ENCODE measurements at regions not wholly inside any gene's neighbourhood (a gene's known extent, or its start where the extent isn't known, plus 50 kb on each side); places are given as distances from the start of the nearest gene placed in this dataset.

GRCh38 chr13:47853236-47853635 is 147.8 kb downstream of the SUCLA2 start:
- H3K27ac ChIP-seq (ENCODE audit: low read length): no peak overlapping the region
- H3K9me3 ChIP-seq (ENCODE audit: control insufficient read depth, low read depth, low read length): no peaks in the 10 kb centered on the region
- H3K36me3 ChIP-seq (ENCODE audit: control insufficient read depth, low read depth, low read length): no peaks in the 10 kb centered on the region
- H3K4me1 ChIP-seq (ENCODE audit: control insufficient read depth, low read depth, low read length): no peaks in the 10 kb centered on the region
- no peak overlapping the region for H3K9ac ChIP-seq (ENCODE audit: low read length)
- no peak overlapping the region for H3K4me3 ChIP-seq (ENCODE audit: low read length)
- H3K27me3 ChIP-seq (ENCODE audit: control insufficient read depth, insufficient read depth, low read length): no peaks in the 10 kb centered on the region

GRCh38 chr13:47846886-47847285 is 154.2 kb downstream of the SUCLA2 start:
- Histone ChIP-seq H3K27me3 (ENCODE audit: control insufficient read depth, insufficient read depth, low read length) (no peaks in the 10 kb centered on the region), H3K27ac (ENCODE audit: low read length) (no peak overlapping the region), H3K4me1 (ENCODE audit: control insufficient read depth, low read depth, low read length) (no peaks in the 10 kb centered on the region), H3K36me3 (ENCODE audit: control insufficient read depth, low read depth, low read length) (no peaks in the 10 kb centered on the region), H3K9ac (ENCODE audit: low read length) (no peak overlapping the region), H3K4me3 (ENCODE audit: low read length) (no peak overlapping the region), H3K9me3 (ENCODE audit: control insufficient read depth, low read depth, low read length) (no peaks in the 10 kb centered on the region)

DNA sequence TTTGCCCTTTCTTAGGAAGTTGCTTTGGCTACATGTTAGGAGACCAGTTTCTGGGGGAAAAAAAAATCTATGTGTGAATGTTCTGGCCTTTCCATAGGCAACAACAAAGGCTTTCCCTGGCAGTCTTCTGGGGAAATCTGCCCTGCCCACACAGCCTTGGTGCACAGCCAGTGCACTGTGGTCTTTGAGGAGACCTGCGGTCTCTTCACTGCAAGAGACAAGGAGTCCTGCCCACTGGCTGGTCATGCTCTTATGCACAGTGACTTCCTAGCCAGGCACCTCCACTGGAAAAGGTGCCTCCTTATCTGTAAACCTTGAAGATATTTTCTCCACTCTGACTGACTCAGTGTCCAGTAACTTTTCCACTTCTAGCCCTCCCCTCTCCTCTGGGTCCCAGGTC is 155.1 kb downstream of the SUCLA2 start:
- H3K9ac ChIP-seq (ENCODE audit: low read length): no peak overlapping the region
- H3K4me3 ChIP-seq (ENCODE audit: low read length): no peak overlapping the region
- H3K4me1 ChIP-seq (ENCODE audit: control insufficient read depth, low read depth, low read length): no peaks in the 10 kb centered on the region
- H3K27ac ChIP-seq (ENCODE audit: low read length): no peak overlapping the region
- no peaks in the 10 kb centered on the region for H3K36me3 ChIP-seq (ENCODE audit: control insufficient read depth, low read depth, low read length)
- no peaks in the 10 kb centered on the region for H3K9me3 ChIP-seq (ENCODE audit: control insufficient read depth, low read depth, low read length)
- H3K27me3 ChIP-seq (ENCODE audit: control insufficient read depth, insufficient read depth, low read length): no peaks in the 10 kb centered on the region

GRCh38 chr13:47843005-47843404 is 158.1 kb downstream of the SUCLA2 start:
- H3K9me3 ChIP-seq (ENCODE audit: control insufficient read depth, low read depth, low read length): no peaks in the 10 kb centered on the region
- no peaks in the 10 kb centered on the region for H3K27me3 ChIP-seq (ENCODE audit: control insufficient read depth, insufficient read depth, low read length)
- no peak overlapping the region for H3K4me3 ChIP-seq (ENCODE audit: low read length)
- H3K27ac ChIP-seq (ENCODE audit: low read length): no peak overlapping the region
- H3K4me1 ChIP-seq (ENCODE audit: control insufficient read depth, low read depth, low read length): peaks cover under 1% of the 10 kb centered on the region
- H3K36me3 ChIP-seq (ENCODE audit: control insufficient read depth, low read depth, low read length): no peaks in the 10 kb centered on the region
- H3K9ac ChIP-seq (ENCODE audit: low read length): no peak overlapping the region

GRCh38 chr13:47841151-47841550 is 159.9 kb downstream of the SUCLA2 start:
- H3K4me3 ChIP-seq (ENCODE audit: low read length): no peak overlapping the region
- H3K4me1 ChIP-seq (ENCODE audit: control insufficient read depth, low read depth, low read length): peaks cover 11% of the 10 kb centered on the region
- H3K36me3 ChIP-seq (ENCODE audit: control insufficient read depth, low read depth, low read length): no peaks in the 10 kb centered on the region
- no peaks in the 10 kb centered on the region for H3K27me3 ChIP-seq (ENCODE audit: control insufficient read depth, insufficient read depth, low read length)
- H3K27ac ChIP-seq (ENCODE audit: low read length): no peak overlapping the region
- no peak overlapping the region for H3K9ac ChIP-seq (ENCODE audit: low read length)
- H3K9me3 ChIP-seq (ENCODE audit: control insufficient read depth, low read depth, low read length): no peaks in the 10 kb centered on the region

DNA sequence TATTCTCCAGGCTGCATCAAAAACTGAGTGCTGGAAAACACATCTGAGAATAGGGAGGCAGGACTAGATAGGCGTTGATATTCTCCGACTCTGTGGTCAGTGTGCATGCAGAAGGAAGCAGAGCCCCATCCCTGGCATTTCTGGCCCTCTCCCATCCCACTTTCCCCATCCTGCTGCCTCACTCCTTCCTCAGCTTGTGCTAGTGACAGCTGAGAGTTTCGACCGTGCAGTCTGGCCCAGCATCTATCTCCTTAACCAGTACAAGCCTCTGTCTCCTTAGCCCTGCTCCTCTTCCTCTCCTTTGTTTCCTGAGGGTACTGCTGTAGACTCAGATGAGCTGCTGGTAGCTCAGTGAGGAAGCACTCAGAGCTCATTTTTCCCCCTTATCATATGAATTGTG is 163.2 kb downstream of the SUCLA2 start:
- no peak overlapping the region for H3K27ac ChIP-seq (ENCODE audit: low read length)
- H3K4me1 ChIP-seq (ENCODE audit: control insufficient read depth, low read depth, low read length): peaks cover 11% of the 10 kb centered on the region
- no peaks in the 10 kb centered on the region for H3K27me3 ChIP-seq (ENCODE audit: control insufficient read depth, insufficient read depth, low read length)
- no peaks in the 10 kb centered on the region for H3K9me3 ChIP-seq (ENCODE audit: control insufficient read depth, low read depth, low read length)
- H3K36me3 ChIP-seq (ENCODE audit: control insufficient read depth, low read depth, low read length): no peaks in the 10 kb centered on the region
- no peak overlapping the region for H3K9ac ChIP-seq (ENCODE audit: low read length)
- no peak overlapping the region for H3K4me3 ChIP-seq (ENCODE audit: low read length)

GRCh38 chr13:47837104-47837880 is 163.8 kb downstream of the SUCLA2 start:
- Histone ChIP-seq H3K4me1 (ENCODE audit: control insufficient read depth, low read depth, low read length) (peaks cover 11% of the 10 kb centered on the region), H3K9me3 (ENCODE audit: control insufficient read depth, low read depth, low read length) (no peaks in the 10 kb centered on the region), H3K4me3 (ENCODE audit: low read length) (no peak overlapping the region), H3K27me3 (ENCODE audit: control insufficient read depth, insufficient read depth, low read length) (no peaks in the 10 kb centered on the region), H3K36me3 (ENCODE audit: control insufficient read depth, low read depth, low read length) (no peaks in the 10 kb centered on the region), H3K9ac (ENCODE audit: low read length) (no peak overlapping the region), H3K27ac (ENCODE audit: low read length) (no peak overlapping the region)

DNA sequence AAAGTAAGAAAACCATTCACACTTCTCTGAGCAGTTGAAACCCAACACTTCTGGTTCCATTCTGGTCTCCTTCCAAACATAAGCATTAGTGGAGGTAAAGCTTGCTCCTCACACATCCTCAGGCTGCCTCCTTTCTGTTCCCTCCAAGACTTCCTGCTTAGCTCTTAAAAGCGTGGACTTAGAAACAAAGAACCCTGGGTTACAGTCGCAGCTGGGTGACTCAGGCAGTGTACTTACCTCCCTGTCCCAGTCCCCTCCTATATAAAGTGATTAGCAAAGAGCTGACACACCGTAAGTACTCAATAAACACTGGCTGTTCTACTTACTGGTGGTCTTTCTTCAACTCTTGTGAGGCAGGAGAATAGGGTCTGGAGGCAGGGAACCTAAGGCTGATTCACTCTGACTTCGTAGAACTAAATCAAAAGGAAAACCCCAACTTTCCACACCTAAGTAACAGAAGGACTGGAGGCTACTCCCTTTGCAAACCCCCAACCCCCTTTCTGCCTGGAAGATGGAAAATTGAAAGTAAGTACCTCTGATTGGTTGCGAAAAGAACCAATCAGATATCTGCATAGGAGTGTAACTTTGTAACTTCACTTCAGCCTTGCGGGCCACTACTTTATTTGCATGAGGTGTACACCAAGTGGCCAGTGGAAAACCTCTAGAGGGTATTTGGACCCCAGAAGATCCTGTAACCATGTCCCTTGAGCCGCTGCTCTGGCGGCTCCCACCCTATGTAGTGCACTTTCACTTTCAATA is 165.4 kb downstream of the SUCLA2 start:
- H3K27ac ChIP-seq (ENCODE audit: low read length): no peak overlapping the region
- no peaks in the 10 kb centered on the region for H3K36me3 ChIP-seq (ENCODE audit: control insufficient read depth, low read depth, low read length)
- no peaks in the 10 kb centered on the region for H3K27me3 ChIP-seq (ENCODE audit: control insufficient read depth, insufficient read depth, low read length)
- no peak overlapping the region for H3K9ac ChIP-seq (ENCODE audit: low read length)
- H3K4me3 ChIP-seq (ENCODE audit: low read length): no peak overlapping the region
- H3K4me1 ChIP-seq (ENCODE audit: control insufficient read depth, low read depth, low read length): peaks cover 11% of the 10 kb centered on the region
- H3K9me3 ChIP-seq (ENCODE audit: control insufficient read depth, low read depth, low read length): no peaks in the 10 kb centered on the region

GRCh38 chr13:47832458-47832972 is 168.6 kb downstream of the SUCLA2 start:
- Histone ChIP-seq H3K27me3 (ENCODE audit: control insufficient read depth, insufficient read depth, low read length) (no peaks in the 10 kb centered on the region), H3K9me3 (ENCODE audit: control insufficient read depth, low read depth, low read length) (no peaks in the 10 kb centered on the region), H3K36me3 (ENCODE audit: control insufficient read depth, low read depth, low read length) (no peaks in the 10 kb centered on the region), H3K4me3 (ENCODE audit: low read length) (no peak overlapping the region), H3K9ac (ENCODE audit: low read length) (no peak overlapping the region), H3K4me1 (ENCODE audit: control insufficient read depth, low read depth, low read length) (peaks cover 5% of the 10 kb centered on the region), H3K27ac (ENCODE audit: low read length) (no peak overlapping the region)

- Histone ChIP-seq H3K9ac (ENCODE audit: low read length) (no peak overlapping the region), H3K36me3 (ENCODE audit: control insufficient read depth, low read depth, low read length) (no peaks in the 10 kb centered on the region), H3K27ac (ENCODE audit: low read length) (no peak overlapping the region), H3K9me3 (ENCODE audit: control insufficient read depth, low read depth, low read length) (no peaks in the 10 kb centered on the region), H3K4me3 (ENCODE audit: low read length) (no peak overlapping the region), H3K4me1 (ENCODE audit: control insufficient read depth, low read depth, low read length) (no peaks in the 10 kb centered on the region), H3K27me3 (ENCODE audit: control insufficient read depth, insufficient read depth, low read length) (no peaks in the 10 kb centered on the region)
Observed at GRCh38 chr13:47831265-47831664, 169.8 kb downstream of the SUCLA2 start.

GRCh38 chr13:47829690-47830089 is 171.4 kb downstream of the SUCLA2 start:
- H3K36me3 ChIP-seq (ENCODE audit: control insufficient read depth, low read depth, low read length): no peaks in the 10 kb centered on the region
- no peaks in the 10 kb centered on the region for H3K27me3 ChIP-seq (ENCODE audit: control insufficient read depth, insufficient read depth, low read length)
- no peak overlapping the region for H3K9ac ChIP-seq (ENCODE audit: low read length)

More at GRCh38 chr13:47829690-47830089, 171.4 kb downstream of the SUCLA2 start:
- Histone ChIP-seq H3K4me1 (ENCODE audit: control insufficient read depth, low read depth, low read length) (no peaks in the 10 kb centered on the region), H3K4me3 (ENCODE audit: low read length) (no peak overlapping the region), H3K9me3 (ENCODE audit: control insufficient read depth, low read depth, low read length) (no peaks in the 10 kb centered on the region), H3K27ac (ENCODE audit: low read length) (no peak overlapping the region)

Data from iPS-18a (cell line).